ENCODE measurements at regions not wholly inside any gene's neighbourhood (a gene's known extent, or its start where the extent isn't known, plus 50 kb on each side); places are given as distances from the start of the nearest gene placed in this dataset.

- TF ChIP-seq CTCF (IDR thresholded peaks at IDR 0.05; ENCODE audit: extremely low read depth in 1 of 2, insufficient read depth in 1 of 2, low read depth in 1 of 2, low read length in 2 of 2) (no peak), POLR2AphosphoS5 (IDR thresholded peaks at IDR 0.05; ENCODE audit: insufficient read depth, low read depth, low read length) (no peak), EZH2 (IDR thresholded peaks at IDR 0.05; ENCODE audit: borderline replicate concordance, low read depth, low read length, severe bottlenecking) (no peak), MYC (IDR thresholded peaks at IDR 0.05; ENCODE audit: low read depth, low read length) (no peak), POLR2A (IDR thresholded peaks at IDR 0.05; ENCODE audit: low read depth, low read length) (no peak)
Observed at GRCh38 chr9:88721025-88721424, 186.0 kb downstream of the NXNL2 start.

All from endothelial cell of umbilical vein (primary cell).